Thyroid gland (tissue), 4 donors: ENCODE measurements at regions not wholly inside any gene's neighbourhood (a gene's known extent, or its start where the extent isn't known, plus 50 kb on each side); places are given as distances from the start of the nearest gene placed in this dataset.

Source experiments
- DNase-seq, 2 donors: peaks; one replicate each; pipeline ENCODE4 v3.0.0-alpha.2; 2019
- H3K27ac ChIP-seq, 3 donors: fragments of 200-600 bp; sonication (generic); 1 replicate in 2 of 3; 2 replicates in 1 of 3; pipeline ENCODE4 v1.5.1; 2016 to 2019; ENCODE audit warnings: mild to moderate bottlenecking in 1 of 3, moderate library complexity in 1 of 3
- H3K27me3 ChIP-seq: fragments of 200-600 bp; sonication (generic); one replicate; pipeline ENCODE4 v1.5.1; 2019
- H3K36me3 ChIP-seq, 2 donors: fragments of 200-600 bp; sonication (generic); one replicate each; pipeline ENCODE4 v1.5.1; 2016 to 2019
- H3K4me1 ChIP-seq, 2 donors: fragments of 200-600 bp; sonication (generic); one replicate each; pipeline ENCODE4 v1.5.1; 2017 to 2019
- H3K4me3 ChIP-seq, 3 donors: fragments of 200-600 bp; sonication (generic); replicated peaks in 1 of 3; 1 replicate in 2 of 3; 2 replicates in 1 of 3; pipeline ENCODE4 v1.5.1; 2016; ENCODE audit warnings: mild to moderate bottlenecking in 1 of 3
- H3K9me3 ChIP-seq: fragments of 200-600 bp; sonication (generic); one replicate; pipeline ENCODE4 v1.5.1; 2017
- CTCF ChIP-seq, 6 experiments: fragments of 200-600 bp in 3 of 6; fragments of 450-650 bp in 3 of 6; sonication (generic) in 3 of 6; IDR thresholded peaks; one replicate each; pipeline ENCODE4 v1.5.1; 2016 to 2019; ENCODE audit warnings: antibody characterized with exemption in 6 of 6, mild to moderate bottlenecking in 2 of 6, inconsistent platforms in 1 of 6, moderate library complexity in 1 of 6
- POLR2A ChIP-seq, 2 donors: fragments of 450-650 bp; IDR thresholded peaks; one replicate each; pipeline ENCODE4 v1.6.1; 2017; ENCODE audit warnings: antibody characterized with exemption in 2 of 2, mild to moderate bottlenecking in 2 of 2, moderate library complexity in 1 of 2
- WGBS, 2 donors: methylation state at CpG; one replicate each; pipeline ENCODE4 v1.1.5; 2017; 5-methylcytosine and 5-hydroxymethylcytosine counted together
- intact Hi-C: fragments of 100-400 bp; cut with DNase I; formaldehyde crosslinking; loops from one replicate; pipeline ENCODE4 v1.15.1; 2023

DNA sequence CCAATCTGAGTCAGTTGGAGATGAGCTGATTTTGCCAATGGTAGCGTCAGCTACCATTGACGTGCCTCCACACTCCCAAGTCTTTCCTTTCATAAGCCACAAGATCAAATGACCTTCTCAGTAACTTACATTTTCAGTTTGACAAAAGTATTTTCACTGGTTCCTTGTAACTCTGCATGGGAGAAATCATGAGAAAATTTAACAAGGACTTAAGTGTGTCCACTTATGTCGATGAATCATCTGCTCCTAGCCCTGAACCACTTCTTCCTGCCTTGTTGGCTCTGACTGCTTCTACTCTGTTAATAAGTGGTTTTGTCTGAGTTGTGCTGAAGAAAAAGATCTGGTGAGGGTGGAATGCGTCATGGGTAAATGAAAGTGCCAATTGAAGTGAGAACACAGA lies 101.2 kb downstream of the NFKBIZ start:
- Histone ChIP-seq H3K4me3 (no peak overlapping the region), H3K4me1 (peaks cover 19 to 25% of the 10 kb centered on the region in 2 donors), H3K9me3 (no peaks in the 10 kb centered on the region), H3K27ac (peak overlapping the region; percentile 71 to 88 (median 78)), H3K27me3 (no peaks in the 10 kb centered on the region), H3K36me3 (no peaks in the 10 kb centered on the region)
- 33 to 36% methylated on average over 4 of the region's 4 CpGs for WGBS, 2 donors
- DNase-seq, result peak; percentile 55 to 67
- intact Hi-C loops, result no loop called here
- no peak for TF ChIP-seq POLR2A (IDR thresholded peaks at IDR 0.05)
- TF ChIP-seq CTCF (IDR thresholded peaks at IDR 0.05), result no peak

GRCh38 chr3:101950985-101951733 lies 101.8 kb downstream of the NFKBIZ start:
- Histone ChIP-seq H3K9me3 (no peaks in the 10 kb centered on the region), H3K36me3 (no peaks in the 10 kb centered on the region), H3K4me3 (no peak overlapping the region), H3K4me1 (peaks cover 19 to 25% of the 10 kb centered on the region in 2 donors), H3K27ac (peak overlapping the region; percentile 67 to 88 (median 71)), H3K27me3 (no peaks in the 10 kb centered on the region)
- TF ChIP-seq POLR2A (IDR thresholded peaks at IDR 0.05) (no peak), CTCF (IDR thresholded peaks at IDR 0.05) (no peak)
- 93 to 94% methylated on average over 1 of the region's 1 CpG for WGBS, 2 donors
- intact Hi-C loops, result no loop called here
- no peak for DNase-seq

GRCh38 chr3:101954361-101954760 lies 105.0 kb downstream of the NFKBIZ start:
- H3K36me3 ChIP-seq, result no peaks in the 10 kb centered on the region
- peaks cover 19 to 25% of the 10 kb centered on the region in 2 donors for H3K4me1 ChIP-seq
- H3K27me3 ChIP-seq, result no peaks in the 10 kb centered on the region
- H3K4me3 ChIP-seq, result no peak overlapping the region
- WGBS, 2 donors, result 48 to 66% methylated on average over 6 of the region's 6 CpGs
- TF ChIP-seq POLR2A (IDR thresholded peaks at IDR 0.05) (no peak), CTCF (IDR thresholded peaks at IDR 0.05) (no peak)
- H3K9me3 ChIP-seq, result no peaks in the 10 kb centered on the region
- no peak for DNase-seq
- no peak overlapping the region for H3K27ac ChIP-seq
- intact Hi-C loops, result no loop called here

DNA sequence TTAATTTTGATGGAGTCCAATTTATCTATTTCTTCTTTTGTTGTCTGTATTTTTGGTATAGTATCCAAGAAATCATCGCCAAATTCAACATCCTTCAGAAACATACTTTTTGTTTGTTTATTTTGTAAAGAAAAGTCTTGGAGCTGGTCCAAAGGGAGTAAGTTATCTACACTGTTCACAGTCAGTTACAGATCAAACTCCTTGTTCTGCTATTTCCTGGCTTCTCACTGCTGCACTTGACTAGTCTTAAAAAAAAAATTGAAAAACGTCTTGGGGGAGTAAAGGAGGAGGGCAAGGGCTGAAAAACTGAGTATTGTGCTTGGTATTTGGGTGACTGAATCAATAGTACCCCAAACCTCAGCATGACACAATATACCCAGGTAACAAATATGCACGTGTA lies 105.6 kb downstream of the NFKBIZ start:
- DNase-seq, result no peak
- intact Hi-C loops, result no loop called here
- no peak overlapping the region for H3K4me3 ChIP-seq
- H3K9me3 ChIP-seq, result no peaks in the 10 kb centered on the region
- no peaks in the 10 kb centered on the region for H3K36me3 ChIP-seq
- H3K4me1 ChIP-seq, result peaks cover 19 to 20% of the 10 kb centered on the region in 2 donors
- no peak overlapping the region for H3K27ac ChIP-seq
- TF ChIP-seq POLR2A (IDR thresholded peaks at IDR 0.05) (no peak), CTCF (IDR thresholded peaks at IDR 0.05) (no peak)
- 22 to 27% methylated on average over 3 of the region's 3 CpGs for WGBS, 2 donors
- H3K27me3 ChIP-seq, result no peaks in the 10 kb centered on the region

DNA sequence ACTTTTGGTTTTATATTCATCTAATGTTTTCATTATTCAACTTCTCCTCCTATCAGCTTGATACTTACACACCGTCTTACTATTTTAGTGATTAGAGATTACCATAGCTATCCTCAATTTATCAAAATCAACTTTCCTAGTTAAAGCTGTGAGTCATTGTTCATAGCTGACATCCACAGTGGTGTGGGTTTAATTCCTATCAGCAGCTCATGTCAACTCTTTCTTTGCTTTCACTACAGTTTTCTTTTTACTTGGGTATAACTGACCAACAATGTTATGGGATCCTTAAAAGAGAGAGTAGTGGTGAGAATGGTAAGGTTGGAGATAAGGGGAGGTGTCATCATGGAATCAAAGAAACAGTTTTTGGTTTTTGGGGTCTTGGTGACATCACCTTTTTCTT lies 112.7 kb downstream of the NFKBIZ start:
- no peak for TF ChIP-seq CTCF (IDR thresholded peaks at IDR 0.05)
- TF ChIP-seq POLR2A (IDR thresholded peaks at IDR 0.05), result no peak
- H3K36me3 ChIP-seq, result no peaks in the 10 kb centered on the region
- H3K4me1 ChIP-seq, result no peaks in the 10 kb centered on the region
- no peaks in the 10 kb centered on the region for H3K9me3 ChIP-seq
- H3K27ac ChIP-seq, result no peak overlapping the region
- WGBS, 2 donors, result 72 to 80% methylated on average over 1 of the region's 1 CpG
- intact Hi-C loops, result no loop called here
- no peak overlapping the region for H3K4me3 ChIP-seq
- no peak for DNase-seq
- H3K27me3 ChIP-seq, result no peaks in the 10 kb centered on the region
